Testis (tissue), 2 donors: ENCODE measurements at regions not wholly inside any gene's neighbourhood (a gene's known extent, or its start where the extent isn't known, plus 50 kb on each side); places are given as distances from the start of the nearest gene placed in this dataset.

ENCODE experiments used
- CTCF ChIP-seq, 3 experiments: fragments of 450-650 bp in 2 of 3; fragments of 200-600 bp in 1 of 3; sonication (generic) in 1 of 3; IDR thresholded peaks; one replicate each; pipeline ENCODE4 v1.5.1; 2016 to 2019; ENCODE audit warnings: antibody characterized with exemption in 3 of 3, mild to moderate bottlenecking in 2 of 3, moderate library complexity in 1 of 3
- POLR2A ChIP-seq: fragments of 450-650 bp; IDR thresholded peaks from one replicate; pipeline ENCODE4 v1.6.1; 2017; ENCODE audit warnings: antibody characterized with exemption, mild to moderate bottlenecking, moderate library complexity

GRCh38 chrX:150160656-150161055 lies 202.5 kb upstream of the MAMLD1 start:
- no peak for TF ChIP-seq CTCF (IDR thresholded peaks at IDR 0.05)
- TF ChIP-seq POLR2A, result no peak
